HG03097 (cell line): ENCODE measurements at regions not wholly inside any gene's neighbourhood (a gene's known extent, or its start where the extent isn't known, plus 50 kb on each side); places are given as distances from the start of the nearest gene placed in this dataset.

ENCODE experiments used
- ATAC-seq: cut with Tn5 transposase; IDR thresholded peaks from one replicate; pipeline ENCODE4 v1.9.1; 2021; ENCODE audit not compliant: unreplicated experiment, low FRiP score

DNA sequence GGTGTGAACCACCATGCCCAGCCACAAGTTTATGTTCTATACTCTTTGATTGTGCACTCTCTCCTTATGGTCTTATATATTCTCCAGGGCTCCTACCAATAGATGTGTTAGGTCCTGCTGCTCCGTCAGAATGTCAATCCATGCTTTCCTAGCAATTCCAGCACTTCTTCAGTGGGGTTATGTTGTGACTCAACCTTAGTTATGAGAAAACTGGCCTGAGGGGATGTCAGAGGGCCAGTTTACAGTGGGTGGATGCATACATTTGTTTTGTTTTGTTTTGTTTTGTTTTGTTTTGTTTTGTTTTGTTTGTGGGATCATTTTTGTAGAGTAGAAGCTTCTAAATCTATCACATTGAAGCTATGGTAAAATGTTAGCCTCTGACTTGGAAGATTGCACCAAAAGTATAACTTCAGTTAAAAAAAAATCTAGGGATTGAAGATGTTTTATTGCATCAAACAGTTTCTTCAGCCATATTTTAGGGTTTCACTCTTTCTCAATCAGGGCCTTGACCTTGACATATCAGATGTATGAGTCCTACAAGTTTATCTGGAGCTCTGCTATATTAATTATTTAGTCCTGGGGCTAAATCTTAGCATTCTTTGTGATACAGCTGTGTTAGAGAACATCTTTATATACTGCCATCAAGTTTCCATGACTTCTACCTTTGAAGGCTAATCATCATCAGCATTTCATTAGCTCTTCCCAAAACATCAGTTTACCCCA lies 191.6 kb upstream of the CNTN5 start:
- ATAC-seq = no peak

DNA sequence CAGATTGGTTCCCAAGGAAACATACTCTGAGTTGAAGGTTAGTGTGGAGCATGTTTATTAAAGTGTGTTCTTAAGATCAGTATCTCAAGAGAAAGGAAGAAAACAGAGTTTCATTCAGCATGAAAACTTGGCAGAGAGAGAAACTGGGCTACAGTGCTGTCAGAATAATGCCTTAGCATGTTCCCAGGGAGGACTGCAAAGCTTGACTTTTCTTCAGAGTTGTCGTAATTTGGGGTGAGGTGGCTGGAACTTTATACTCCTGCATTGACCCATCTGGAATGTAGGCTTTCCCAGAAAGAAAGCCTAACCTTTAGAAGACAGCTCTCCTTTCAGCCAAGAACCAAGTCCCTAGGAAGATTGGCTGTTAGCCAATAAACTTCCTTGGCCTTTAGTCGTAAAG lies 190.8 kb upstream of the CNTN5 start:
- no peak for ATAC-seq

DNA sequence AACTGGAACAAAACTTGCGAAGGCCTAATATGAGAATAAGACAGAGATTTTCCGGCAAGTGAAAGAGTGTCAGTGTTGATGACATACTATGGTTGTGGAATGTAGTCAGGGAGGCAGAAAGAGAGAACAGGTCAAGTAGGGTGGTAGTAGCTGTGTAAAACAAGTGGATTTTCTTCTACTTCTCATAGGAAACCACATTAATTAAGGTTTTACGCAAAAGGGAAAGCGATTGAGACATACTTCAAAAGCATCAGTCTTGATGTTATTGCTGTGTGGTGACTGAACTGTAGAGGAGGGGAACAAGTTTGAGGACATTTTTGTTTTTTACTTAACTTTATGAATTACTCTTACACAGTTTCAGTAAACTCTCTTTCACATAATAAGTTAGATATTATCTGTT lies 186.0 kb upstream of the CNTN5 start:
- ATAC-seq = no peak

DNA sequence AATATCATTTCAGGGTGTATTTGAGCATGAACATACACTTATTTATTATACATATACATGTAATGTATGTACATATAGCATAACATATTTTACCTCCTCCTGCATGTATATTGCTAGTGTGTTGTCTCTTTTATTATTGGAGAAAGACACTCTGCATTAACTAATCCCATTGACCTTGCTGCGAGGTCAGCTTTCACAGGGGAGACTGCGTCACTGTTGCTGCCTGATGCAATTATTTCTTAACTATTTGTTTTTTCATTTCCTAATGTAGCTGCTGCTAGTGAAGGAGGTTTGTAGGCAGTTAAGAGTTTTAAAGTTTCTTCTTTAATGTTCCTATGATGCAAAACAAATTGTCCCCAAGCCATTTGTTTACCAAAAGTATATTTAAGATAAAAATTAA lies 185.4 kb upstream of the CNTN5 start:
- no peak for ATAC-seq

DNA sequence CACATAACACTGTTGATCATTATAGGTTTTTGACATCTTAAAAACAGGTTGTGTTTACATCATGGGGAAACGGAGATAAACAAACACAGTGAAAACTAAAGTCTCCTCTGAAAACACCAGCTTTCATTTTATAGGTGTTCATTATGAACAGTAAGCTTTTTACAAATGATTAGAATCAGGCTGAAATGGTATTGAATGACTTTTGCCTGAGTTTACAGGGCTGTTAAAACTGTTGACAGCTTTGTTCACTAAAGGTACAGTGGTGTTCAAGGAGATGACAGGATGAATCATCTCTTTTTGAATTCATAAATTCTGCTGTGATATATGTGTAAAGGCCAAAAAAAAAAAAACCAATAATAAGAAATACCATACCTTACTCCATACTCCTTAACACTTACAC lies 184.6 kb upstream of the CNTN5 start:
- no peak for ATAC-seq

DNA sequence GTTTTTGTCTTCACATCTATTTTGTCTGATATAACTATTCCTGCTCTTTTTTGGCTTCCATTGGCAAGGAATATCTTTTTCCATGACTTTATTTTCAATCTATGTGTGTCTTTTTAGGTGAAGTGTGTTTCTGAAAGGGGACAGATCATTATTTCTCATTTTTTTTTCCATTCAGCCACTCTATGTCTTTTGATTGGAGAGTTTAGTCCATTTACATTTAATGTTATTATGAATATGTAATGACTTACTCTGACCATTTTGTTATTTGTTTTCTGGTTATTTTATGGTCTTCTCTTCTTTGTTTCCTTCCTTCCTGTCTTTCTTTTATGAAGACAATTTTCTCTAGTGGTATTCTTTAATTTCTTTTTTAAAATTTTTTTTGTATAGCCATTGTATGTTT lies 178.6 kb upstream of the CNTN5 start:
- no peak for ATAC-seq

DNA sequence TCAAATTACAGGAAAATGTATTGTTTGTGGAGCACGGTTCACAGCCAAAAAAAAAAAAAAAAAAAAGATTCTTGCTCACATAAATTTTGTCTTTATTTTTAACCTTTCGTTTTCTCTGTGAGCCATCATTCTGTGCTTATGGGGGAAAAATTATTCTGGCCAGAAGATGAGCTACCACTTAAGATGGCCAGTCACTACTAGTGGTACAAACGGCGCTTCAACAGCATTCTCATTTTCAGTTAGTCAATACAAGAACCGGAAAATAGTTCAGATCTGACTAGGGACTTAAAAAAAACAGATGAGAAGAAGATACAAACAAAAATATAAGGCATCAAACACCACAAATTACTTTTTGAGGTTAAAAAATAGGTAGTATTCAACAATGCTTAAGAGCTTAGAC lies 158.6 kb upstream of the CNTN5 start:
- ATAC-seq = no peak

DNA sequence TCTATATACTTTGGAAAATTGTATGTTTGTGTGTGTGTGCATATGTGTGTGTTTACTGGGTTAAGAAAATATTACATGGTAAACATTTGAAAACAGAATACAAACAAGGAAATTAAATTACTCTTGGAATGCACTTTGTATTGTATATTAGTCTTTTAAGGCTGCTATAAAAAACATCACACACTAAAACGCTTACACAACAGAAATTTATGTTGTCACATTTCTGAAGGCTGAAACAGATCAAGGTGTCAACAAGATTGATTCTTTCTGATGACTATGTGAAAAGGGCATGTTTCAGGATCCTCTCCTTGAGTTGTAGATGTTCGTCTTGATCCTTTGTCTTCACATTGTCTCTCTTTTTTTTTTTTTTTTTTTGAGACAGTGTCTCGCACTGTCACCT lies 149.1 kb upstream of the CNTN5 start:
- ATAC-seq = no peak

DNA sequence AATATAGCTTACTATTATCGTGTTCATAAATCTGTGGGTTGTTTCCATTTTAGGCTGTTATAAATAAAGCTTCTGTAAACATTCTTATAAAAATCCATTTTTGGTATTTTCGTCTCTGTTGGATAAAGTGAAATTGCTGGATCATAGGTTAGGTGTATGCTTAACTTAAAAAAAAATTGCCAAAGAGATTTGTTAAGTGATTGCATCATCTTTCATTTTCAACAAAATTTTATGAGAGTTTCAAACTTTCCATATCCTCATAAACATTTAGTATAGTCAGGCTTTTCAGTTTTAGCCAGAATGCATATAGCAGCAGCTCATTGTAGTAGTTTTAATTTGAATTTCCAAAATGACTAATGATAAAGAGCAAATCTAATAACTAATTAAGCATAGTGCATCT lies 146.7 kb upstream of the CNTN5 start:
- ATAC-seq = no peak

DNA sequence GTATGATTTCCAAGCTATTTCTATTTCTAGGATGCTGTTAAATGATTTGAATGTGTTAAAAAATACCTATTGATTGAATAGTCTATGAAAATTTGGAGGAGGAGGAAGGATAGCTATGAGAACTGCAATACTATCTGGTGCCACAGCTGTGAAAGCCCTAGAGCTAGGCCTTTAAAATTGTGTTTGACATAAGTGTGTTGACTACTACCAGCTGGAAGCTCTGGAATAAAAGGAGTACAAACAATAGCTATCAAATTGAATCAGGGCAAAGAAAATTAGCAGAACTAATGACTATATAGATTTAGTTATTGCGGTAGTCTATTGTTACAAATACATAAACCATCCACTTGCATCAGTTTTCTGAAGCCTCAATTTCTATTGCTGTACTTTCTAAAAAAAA lies 124.8 kb upstream of the CNTN5 start:
- no peak for ATAC-seq

DNA sequence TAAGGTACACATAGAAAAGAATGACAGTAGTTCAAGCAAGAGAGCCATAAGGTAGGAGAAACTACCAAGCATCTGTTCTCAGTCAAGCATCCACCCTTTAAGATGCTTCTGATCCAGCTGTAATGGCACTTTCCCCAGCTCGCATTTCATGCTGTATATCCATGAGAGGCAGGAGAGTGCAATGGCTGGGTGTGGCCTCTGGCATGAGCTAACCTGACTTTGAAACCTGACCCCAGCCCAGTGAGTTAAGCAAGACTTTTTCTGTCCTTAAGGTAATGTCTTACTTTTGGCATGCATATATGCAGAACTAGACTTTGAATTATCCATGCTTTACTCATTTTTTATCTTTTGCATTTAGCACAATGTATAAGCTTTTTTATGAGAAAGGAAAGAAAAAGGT lies 79.8 kb upstream of the CNTN5 start:
- no peak for ATAC-seq

DNA sequence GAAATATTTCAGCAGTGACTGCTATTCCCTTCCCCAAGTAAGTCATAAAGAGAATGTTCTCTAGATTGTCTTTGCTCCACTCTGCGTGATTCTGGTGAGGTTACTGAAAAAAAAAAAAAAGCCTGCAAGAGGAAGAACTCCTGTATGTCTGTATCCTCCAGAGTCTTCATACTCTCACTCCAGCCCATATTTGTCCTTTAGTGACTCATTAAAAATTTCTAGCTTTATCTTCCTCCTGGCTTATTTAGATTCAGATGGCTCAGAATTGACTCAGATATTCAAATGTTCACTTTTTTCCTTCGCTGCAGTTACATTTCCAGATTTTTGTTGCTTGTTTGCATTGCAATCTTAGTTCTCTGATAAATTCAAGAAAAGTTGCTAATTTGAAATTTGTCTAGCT lies 76.3 kb upstream of the CNTN5 start:
- no peak for ATAC-seq

DNA sequence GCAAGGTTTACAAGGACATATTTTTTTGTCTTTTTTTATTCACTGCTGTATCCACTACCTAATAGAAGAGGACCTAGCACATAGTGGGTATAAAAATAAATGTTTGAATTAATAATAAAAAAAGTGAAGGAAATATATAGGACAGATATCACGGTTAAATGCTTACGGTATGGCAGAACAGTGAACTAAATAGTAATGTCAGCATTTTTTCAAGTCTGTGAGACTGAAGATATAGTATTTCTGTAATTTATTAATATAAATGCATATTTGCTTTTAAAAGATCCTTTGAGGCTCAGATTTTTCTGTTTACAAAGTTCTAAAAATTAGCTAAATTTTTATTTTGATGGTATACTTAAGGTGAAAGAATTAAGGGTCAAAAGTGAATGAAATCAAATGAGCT lies 68.6 kb upstream of the CNTN5 start:
- ATAC-seq = no peak

DNA sequence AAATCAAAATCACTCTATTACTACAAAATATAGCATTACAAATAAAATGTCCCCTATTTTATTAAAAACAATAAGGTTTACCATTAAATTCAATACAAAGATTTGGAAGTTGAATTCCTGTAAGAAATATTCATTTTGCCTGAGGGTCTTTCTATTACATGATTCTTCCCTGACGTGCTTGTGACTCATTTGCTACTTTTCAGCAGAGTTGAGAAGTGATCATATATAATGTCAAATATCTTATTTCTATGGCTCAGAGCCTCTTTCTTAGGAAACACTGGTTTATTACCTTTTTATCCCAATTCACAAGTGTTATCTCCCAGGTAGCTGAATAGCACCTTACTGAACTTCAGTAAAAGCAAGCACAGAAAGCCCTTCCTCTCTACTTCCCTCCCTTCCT lies 65.2 kb upstream of the CNTN5 start:
- no peak for ATAC-seq

DNA sequence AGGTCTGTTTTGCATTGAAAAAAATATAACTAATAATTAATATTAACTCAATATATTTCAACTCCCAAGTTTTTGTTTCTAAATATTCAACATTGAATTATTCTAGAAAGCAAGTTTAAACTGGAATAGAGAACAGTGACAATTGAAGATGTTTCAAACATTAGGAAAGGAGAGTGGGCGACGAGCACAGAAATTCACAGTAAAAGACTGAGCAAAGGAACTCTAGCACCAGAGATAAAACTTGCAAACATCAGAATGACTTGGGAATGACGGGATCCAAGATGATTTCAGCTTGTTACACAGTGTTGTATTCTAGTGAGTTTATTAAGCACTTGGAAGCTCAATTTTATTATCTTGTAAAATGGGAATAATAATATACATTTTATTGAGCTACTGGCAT lies 56.6 kb upstream of the CNTN5 start:
- no peak for ATAC-seq

DNA sequence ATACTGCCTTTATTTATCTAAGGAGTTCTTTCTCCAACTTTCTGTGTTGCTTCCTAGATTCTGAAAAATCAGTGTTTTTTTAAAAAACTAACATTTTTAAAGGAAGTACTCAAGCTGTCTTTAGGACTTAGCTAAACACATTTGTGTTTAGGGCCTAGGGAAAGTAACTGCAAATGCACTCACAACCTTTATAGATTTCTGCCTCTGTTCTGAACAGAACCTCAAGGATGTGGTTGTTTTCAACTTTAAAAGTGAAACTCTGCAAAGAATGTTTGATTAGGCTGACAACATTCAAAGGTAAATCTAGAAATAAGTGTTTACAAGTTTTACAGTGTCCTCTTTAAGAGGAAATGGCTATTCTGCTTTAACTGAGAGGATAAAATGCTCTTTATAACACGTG lies 55.4 kb upstream of the CNTN5 start:
- no peak for ATAC-seq

DNA sequence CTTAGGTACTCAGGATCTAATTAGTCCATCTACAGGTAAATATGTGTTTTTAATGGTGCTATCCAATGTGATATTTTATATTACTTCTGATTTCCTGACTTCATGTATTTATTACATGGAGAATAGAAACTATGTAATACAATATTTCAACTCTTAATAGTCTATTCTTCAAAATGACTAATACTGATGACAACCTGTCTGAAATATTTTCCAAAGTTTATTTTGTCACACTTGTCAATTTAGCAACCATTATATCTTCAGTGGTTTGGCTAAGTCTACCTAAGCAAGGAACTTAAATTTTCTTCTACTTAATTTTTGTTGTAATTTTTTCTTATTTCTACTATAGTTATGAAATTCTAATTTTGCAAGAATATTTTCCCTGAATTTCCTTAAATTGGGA lies 55.0 kb upstream of the CNTN5 start:
- ATAC-seq = no peak

DNA sequence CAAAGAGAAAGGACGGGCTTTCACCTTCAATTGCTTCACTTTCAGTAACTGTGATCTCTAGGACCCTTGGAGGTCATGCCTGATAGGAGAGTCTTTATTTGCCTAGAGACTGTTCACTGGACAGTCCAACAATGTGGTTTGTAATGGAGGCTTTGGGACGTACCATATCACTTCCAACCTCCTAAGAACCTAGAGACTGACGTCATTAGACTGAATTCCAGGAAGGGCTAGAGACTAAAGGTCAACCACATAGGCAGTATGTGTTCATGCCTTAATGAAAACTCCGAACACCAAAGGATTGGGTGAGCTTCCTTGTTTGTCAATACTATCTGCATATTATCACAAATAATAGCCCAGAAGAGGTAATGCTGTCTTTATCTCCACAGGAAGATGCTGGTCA lies 53.7 kb upstream of the CNTN5 start:
- no peak for ATAC-seq
